ENCODE measurements at regions not wholly inside any gene's neighbourhood (a gene's known extent, or its start where the extent isn't known, plus 50 kb on each side); places are given as distances from the start of the nearest gene placed in this dataset.

- Histone ChIP-seq H3K4me1 (no peaks in the 10 kb centered on the region), H3K36me3 (no peaks in the 10 kb centered on the region), H3K27me3 (peaks cover 0 to 22% (median 0%) of the 10 kb centered on the region in 4 donors), H3K4me3 (no peak overlapping the region), H3K27ac (replicated peaks in 1 of 4) (no peak overlapping the region), H3K9me3 (peaks cover 0 to 6% (median 0%) of the 10 kb centered on the region in 4 donors)
- TF ChIP-seq POLR2A (IDR thresholded peaks at IDR 0.05; ENCODE audit: low read depth) (no peak), EP300 (IDR thresholded peaks at IDR 0.05) (no peak), POLR2AphosphoS5 (IDR thresholded peaks at IDR 0.05) (no peak)
- TF ChIP-seq, protein P1, sequence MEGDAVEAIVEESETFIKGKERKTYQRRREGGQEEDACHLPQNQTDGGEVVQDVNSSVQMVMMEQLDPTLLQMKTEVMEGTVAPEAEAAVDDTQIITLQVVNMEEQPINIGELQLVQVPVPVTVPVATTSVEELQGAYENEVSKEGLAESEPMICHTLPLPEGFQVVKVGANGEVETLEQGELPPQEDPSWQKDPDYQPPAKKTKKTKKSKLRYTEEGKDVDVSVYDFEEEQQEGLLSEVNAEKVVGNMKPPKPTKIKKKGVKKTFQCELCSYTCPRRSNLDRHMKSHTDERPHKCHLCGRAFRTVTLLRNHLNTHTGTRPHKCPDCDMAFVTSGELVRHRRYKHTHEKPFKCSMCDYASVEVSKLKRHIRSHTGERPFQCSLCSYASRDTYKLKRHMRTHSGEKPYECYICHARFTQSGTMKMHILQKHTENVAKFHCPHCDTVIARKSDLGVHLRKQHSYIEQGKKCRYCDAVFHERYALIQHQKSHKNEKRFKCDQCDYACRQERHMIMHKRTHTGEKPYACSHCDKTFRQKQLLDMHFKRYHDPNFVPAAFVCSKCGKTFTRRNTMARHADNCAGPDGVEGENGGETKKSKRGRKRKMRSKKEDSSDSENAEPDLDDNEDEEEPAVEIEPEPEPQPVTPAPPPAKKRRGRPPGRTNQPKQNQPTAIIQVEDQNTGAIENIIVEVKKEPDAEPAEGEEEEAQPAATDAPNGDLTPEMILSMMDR (IDR thresholded peaks at IDR 0.05), result no peak
- 39% methylated on average over 5 of the region's 5 CpGs for WGBS
- DNase-seq (ENCODE audit: extremely low spot score), result peak; percentile 68
- intact Hi-C loops (cut with DNase I), result no loop called here
Observed at GRCh38 chr2:175624785-175625184, 377.3 kb downstream of the LNPK start.

DNA sequence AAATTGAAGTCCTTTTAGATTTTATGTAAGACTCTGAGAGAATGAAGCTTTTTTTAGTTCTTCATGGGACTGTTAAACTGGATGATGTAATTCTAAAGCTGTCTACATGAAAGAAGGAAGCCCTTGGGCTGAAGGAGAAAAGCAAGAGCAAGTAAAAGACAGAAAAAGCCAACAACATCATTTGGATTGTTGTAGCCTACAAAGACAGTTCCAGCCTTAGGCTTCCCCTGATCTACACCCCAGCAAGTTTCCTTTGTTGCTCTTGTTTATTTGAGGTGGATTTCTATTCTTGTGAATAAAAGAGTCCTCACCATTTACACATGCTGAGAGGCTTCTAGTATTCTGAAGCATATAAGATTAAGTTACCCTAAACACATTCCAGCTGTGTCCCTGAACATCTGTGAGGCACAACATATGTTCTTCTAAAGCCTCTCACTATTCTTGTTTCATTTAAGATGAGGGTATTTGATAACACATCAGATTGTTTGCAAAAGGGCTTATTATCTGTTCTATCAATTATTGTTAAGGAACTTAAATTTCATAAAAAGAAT lies 377.8 kb downstream of the LNPK start:
- no peak overlapping the region for H3K4me3 ChIP-seq
- no peak for DNase-seq (ENCODE audit: extremely low spot score)
- no peaks in the 10 kb centered on the region for H3K4me1 ChIP-seq
- intact Hi-C loops (cut with DNase I), result no loop called here
- H3K36me3 ChIP-seq, result no peaks in the 10 kb centered on the region
- TF ChIP-seq, protein P1 (IDR thresholded peaks at IDR 0.05), result no peak
- TF ChIP-seq POLR2AphosphoS5 (IDR thresholded peaks at IDR 0.05) (no peak), EP300 (IDR thresholded peaks at IDR 0.05) (no peak), POLR2A (IDR thresholded peaks at IDR 0.05; ENCODE audit: low read depth) (no peak)
- H3K27ac ChIP-seq (replicated peaks in 1 of 4), result no peak overlapping the region
- H3K27me3 ChIP-seq, result peaks cover 0 to 17% (median 0%) of the 10 kb centered on the region in 4 donors
- H3K9me3 ChIP-seq, result peaks cover 0 to 6% (median 0%) of the 10 kb centered on the region in 4 donors

GRCh38 chr2:175621821-175622220 lies 380.2 kb downstream of the LNPK start:
- Histone ChIP-seq H3K27me3 (peaks cover 0 to 13% (median 0%) of the 10 kb centered on the region in 4 donors), H3K4me3 (no peak overlapping the region), H3K27ac (replicated peaks in 1 of 4) (no peak overlapping the region), H3K36me3 (no peaks in the 10 kb centered on the region), H3K9me3 (no peaks in the 10 kb centered on the region), H3K4me1 (no peaks in the 10 kb centered on the region)
- 77% methylated on average over 2 of the region's 2 CpGs for WGBS
- intact Hi-C loops (cut with DNase I), result no loop called here
- DNase-seq (ENCODE audit: extremely low spot score), result peak; percentile 42
- TF ChIP-seq, protein P1 (IDR thresholded peaks at IDR 0.05), result no peak
- TF ChIP-seq POLR2A (IDR thresholded peaks at IDR 0.05; ENCODE audit: low read depth), result no peak
- no peak for TF ChIP-seq POLR2AphosphoS5 (IDR thresholded peaks at IDR 0.05)
- no peak for TF ChIP-seq EP300 (IDR thresholded peaks at IDR 0.05)

GRCh38 chr2:175620106-175620505 lies 382.0 kb downstream of the LNPK start:
- no peak for TF ChIP-seq POLR2A (IDR thresholded peaks at IDR 0.05; ENCODE audit: low read depth)
- no peak for TF ChIP-seq POLR2AphosphoS5 (IDR thresholded peaks at IDR 0.05)
- TF ChIP-seq EP300 (IDR thresholded peaks at IDR 0.05), result no peak
- TF ChIP-seq, protein P1 (IDR thresholded peaks at IDR 0.05), result no peak
- Histone ChIP-seq H3K36me3 (no peaks in the 10 kb centered on the region), H3K27ac (replicated peaks in 1 of 4) (no peak overlapping the region), H3K4me1 (no peaks in the 10 kb centered on the region), H3K27me3 (peaks cover 0 to 13% (median 0%) of the 10 kb centered on the region in 4 donors), H3K9me3 (no peaks in the 10 kb centered on the region), H3K4me3 (no peak overlapping the region)
- intact Hi-C loops (cut with DNase I), result no loop called here
- DNase-seq (ENCODE audit: extremely low spot score), result no peak
- 41% methylated on average over 2 of the region's 2 CpGs for WGBS

All from esophagus muscularis mucosa (tissue), 4 donors.